Heart right ventricle (tissue), 16 donors: ENCODE measurements at regions not wholly inside any gene's neighbourhood (a gene's known extent, or its start where the extent isn't known, plus 50 kb on each side); places are given as distances from the start of the nearest gene placed in this dataset.

ENCODE experiments used
- ATAC-seq, 8 donors: fragments of 200-7000 bp; cut with Tn5 transposase; one replicate each; pipeline ENCODE4 v1.9.1; 2020; ENCODE audit warnings: mild to moderate bottlenecking in 8 of 8, moderate library complexity in 8 of 8, moderate number of reproducible peaks in 1 of 8
- DNase-seq, 2 donors: peaks; one replicate each; pipeline ENCODE4 v3.0.0-alpha.2; 2020
- H3K27ac ChIP-seq, 10 donors: fragments of 200-600 bp; sonication (generic) in 2 of 10; one replicate each; pipeline versions ENCODE4 v1.5.0 to v1.8.0; 2020 to 2022; ENCODE audit warnings: mild to moderate bottlenecking in 3 of 10
- H3K27me3 ChIP-seq, 7 donors: fragments of 200-600 bp; one replicate each; pipeline ENCODE4 v1.8.0; 2021 to 2022; ENCODE audit warnings: mild to moderate bottlenecking in 2 of 7
- H3K36me3 ChIP-seq, 9 donors: fragments of 200-600 bp; sonication (generic) in 1 of 9; one replicate each; pipeline versions ENCODE4 v1.5.0 to v1.8.0; 2020 to 2022; ENCODE audit warnings: mild to moderate bottlenecking in 2 of 9
- H3K4me1 ChIP-seq, 9 donors: fragments of 200-600 bp; sonication (generic) in 1 of 9; one replicate each; pipeline versions ENCODE4 v1.5.0 to v1.8.0; 2020 to 2022; ENCODE audit warnings: mild to moderate bottlenecking in 4 of 9
- H3K4me3 ChIP-seq, 10 donors: fragments of 200-600 bp; sonication (generic) in 2 of 10; one replicate each; pipeline versions ENCODE4 v1.5.0 to v1.8.0; 2020 to 2022; ENCODE audit warnings: mild to moderate bottlenecking in 7 of 10, moderate library complexity in 2 of 10
- H3K9me3 ChIP-seq, 11 donors: fragments of 200-600 bp in 10 of 11; sonication (generic) in 2 of 11; one replicate each; pipeline versions ENCODE4 v1.5.0 to v1.8.0; 2013 to 2022; ENCODE audit warnings: mild to moderate bottlenecking in 2 of 11, control low read depth in 1 of 11, moderate library complexity in 1 of 11
- CTCF ChIP-seq, 9 donors: fragments of 200-600 bp; sonication (generic) in 2 of 9; IDR thresholded peaks; one replicate each; pipeline versions ENCODE4 v1.5.0 to v1.8.0; 2021 to 2022; ENCODE audit warnings: antibody characterized with exemption in 9 of 9, mild to moderate bottlenecking in 5 of 9, moderate library complexity in 1 of 9
- WGBS, 2 donors: extraction: QIAGEN DNeasy Blood & Tissue Kit; methylation state at CpG; one replicate each; pipeline ENCODE4 v1.1.7; 2013; ENCODE audit warnings: inconsistent platforms in 1 of 2; 5-methylcytosine and 5-hydroxymethylcytosine counted together
- intact Hi-C, 10 donors: fragments of 100-400 bp; cut with DNase I; formaldehyde crosslinking; loops; one replicate each; pipeline versions ENCODE4 v1.11.1 to v1.14.2; 2022
- donor health status: Arrhythmogenic right ventricular cardiomyopathy.
- donor health status: ischemic (EF 13 %, LVEDD 7.1; RV severe dilation, severe dysfunction).
- donor health status: healthy with polysubstance abuse.
- donor health status: DM: no; HTN: yes; CAD: no.
- donor health status: DM: no; HTN: no; CAD: no.
- donor health status: ischemic (EF 25% LVEDD 6.9; RV normal size, moderate dysfunction).
- donor health status: ischemic (EF 25% LVEDD 5.7; RV mildly dilated, moderate dysfunction).
- donor health status: healthy.
- donor health status: DM: yes; HTN: yes; CAD: no.
- donor health status: Ischemic cardiomyopathy.
- donor health status: ischemic (EF 35%, LVEDD 5.7; RV mildly dilated, moderate dysfunction).
- donor health status: nonischemic (EF 11% LVEDD 7.7; RV severe dilation, severe dysfunction).
- donor health status: DM: yes; HTN: yes; CAD: no.
- donor health status: PGD.
- donor health status: ischemic (EF 29% LVEDD 5.4; RV normal size, mild dysfunction).
- donor health status: nonischemic (EF 23%, LVEDD 6.1; RV moderate dilation, normal function).

DNA sequence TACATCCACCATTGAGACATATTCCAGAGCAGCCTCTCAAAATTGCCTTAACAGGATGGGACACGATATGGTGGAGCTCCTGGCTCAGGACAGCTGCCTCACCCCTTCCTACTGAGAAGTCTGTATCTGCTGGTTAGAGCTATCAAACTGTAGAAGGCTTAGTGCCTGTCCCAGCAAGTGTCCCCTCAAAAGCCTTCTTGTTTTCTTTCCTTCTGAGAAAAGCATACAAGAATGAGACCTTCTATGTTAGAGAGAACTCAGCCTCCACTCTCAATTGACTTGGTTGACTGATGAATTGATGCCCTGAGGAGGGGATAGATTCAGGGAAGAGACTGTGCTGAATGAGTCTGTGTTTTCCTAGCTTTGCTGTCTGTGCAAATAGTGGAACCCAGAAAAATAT lies 2020.9 kb downstream of the TP53TG3F start:
- H3K36me3 ChIP-seq: no peaks in the 10 kb centered on the region
- no peak overlapping the region for H3K27ac ChIP-seq
- H3K27me3 ChIP-seq: no peaks in the 10 kb centered on the region
- ATAC-seq (no peak), DNase-seq (no peak)
- H3K9me3 ChIP-seq: peaks cover 0 to 45% (median 0%) of the 10 kb centered on the region in 11 donors
- intact Hi-C loops: no loop called here
- no peaks in the 10 kb centered on the region for H3K4me1 ChIP-seq
- TF ChIP-seq CTCF (IDR thresholded peaks at IDR 0.05): no peak
- 15 to 18% methylated on average over 1 of the region's 1 CpG for WGBS, 2 donors
- no peak overlapping the region for H3K4me3 ChIP-seq

DNA sequence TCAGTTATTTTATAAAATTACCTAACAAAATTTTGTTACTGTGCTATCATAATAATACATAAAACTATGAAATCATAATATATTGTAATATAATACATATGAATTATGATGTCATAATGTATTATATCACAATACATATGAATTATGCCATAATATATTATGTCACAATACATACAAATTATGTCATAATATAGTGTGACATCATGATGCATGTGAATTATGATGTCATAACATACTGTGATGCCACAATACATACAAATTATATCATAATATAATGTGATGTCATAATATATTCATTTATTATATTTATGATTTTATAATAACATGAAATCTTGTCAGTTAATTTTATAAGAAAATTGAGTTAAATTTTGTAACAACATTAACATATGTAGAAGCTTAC lies 2021.6 kb downstream of the TP53TG3F start:
- Histone ChIP-seq H3K4me3 (no peak overlapping the region), H3K9me3 (peaks cover 0 to 51% (median 0%) of the 10 kb centered on the region in 11 donors), H3K36me3 (no peaks in the 10 kb centered on the region), H3K27ac (no peak overlapping the region), H3K4me1 (no peaks in the 10 kb centered on the region), H3K27me3 (no peaks in the 10 kb centered on the region)
- DNase-seq: no peak
- no peak for ATAC-seq
- intact Hi-C loops: no loop called here
- TF ChIP-seq CTCF (IDR thresholded peaks at IDR 0.05): no peak

GRCh38 chr16:35485915-35486314 lies 2026.5 kb downstream of the TP53TG3F start:
- H3K4me3 ChIP-seq: no peak overlapping the region
- H3K9me3 ChIP-seq: peaks cover 0 to 32% (median 0%) of the 10 kb centered on the region in 11 donors
- H3K36me3 ChIP-seq: no peaks in the 10 kb centered on the region
- DNase-seq: no peak
- intact Hi-C loops: no loop called here
- H3K27me3 ChIP-seq: no peaks in the 10 kb centered on the region
- ATAC-seq: no peak
- H3K27ac ChIP-seq: no peak overlapping the region
- no peak for TF ChIP-seq CTCF (IDR thresholded peaks at IDR 0.05)
- 77 to 78% methylated on average over 17 of the region's 17 CpGs for WGBS, 2 donors
- no peaks in the 10 kb centered on the region for H3K4me1 ChIP-seq

DNA sequence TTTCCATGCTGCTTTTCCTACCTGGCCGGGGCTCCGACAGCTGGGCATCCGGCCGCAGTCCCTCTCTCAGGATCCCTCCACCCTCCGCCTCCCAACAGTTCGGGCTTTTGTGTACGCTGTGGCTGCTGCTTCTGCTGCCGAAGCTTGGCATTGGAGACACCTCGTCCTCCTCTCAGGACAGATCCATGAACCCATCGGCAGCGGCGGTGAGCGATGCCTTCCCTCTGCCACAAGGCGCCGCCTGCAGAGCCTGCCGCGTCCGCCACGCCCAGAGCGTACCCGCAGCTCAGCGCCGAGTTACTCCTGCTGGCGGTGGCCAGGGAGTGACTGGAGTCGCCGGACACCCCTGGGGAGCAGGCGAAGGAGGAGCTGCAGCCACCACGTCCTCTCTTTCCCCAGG lies 2032.8 kb downstream of the TP53TG3F start:
- no peak overlapping the region for H3K27ac ChIP-seq
- TF ChIP-seq CTCF (IDR thresholded peaks at IDR 0.05): no peak
- H3K9me3 ChIP-seq: peaks cover 0 to 18% (median 0%) of the 10 kb centered on the region in 11 donors
- no peaks in the 10 kb centered on the region for H3K36me3 ChIP-seq
- H3K27me3 ChIP-seq: peaks cover 0 to 8% (median 0%) of the 10 kb centered on the region in 7 donors
- H3K4me3 ChIP-seq: no peak overlapping the region
- no peaks in the 10 kb centered on the region for H3K4me1 ChIP-seq
- intact Hi-C loops: loop anchor here in 3 of 10 donors (10.0 kb wide), 2 partner anchors 47 to 63 kb away; no protein-coding TSS in a partner anchor
- DNase-seq: no peak
- ATAC-seq: no peak
- 47 to 53% methylated on average over 28 of the region's 28 CpGs for WGBS, 2 donors
